Upper lobe of right lung (tissue), 1 donor: ENCODE measurements at regions not wholly inside any gene's neighbourhood (a gene's known extent, or its start where the extent isn't known, plus 50 kb on each side); places are given as distances from the start of the nearest gene placed in this dataset.
A peak's percentile ranks its signal among the peaks of the same experiment; 100 is the strongest.

Source experiments
- ATAC-seq: fragments of 200-7000 bp; cut with Tn5 transposase; one replicate; pipeline ENCODE4 v1.9.1; 2020; ENCODE audit warnings: mild to moderate bottlenecking, moderate library complexity
- DNase-seq: peaks from one replicate; pipeline ENCODE4 v3.0.0-alpha.2; 2020
- H3K27ac ChIP-seq: fragments of 200-600 bp; one replicate; pipeline ENCODE4 v1.8.0; 2022
- H3K27me3 ChIP-seq: fragments of 200-600 bp; one replicate; pipeline ENCODE4 v1.8.0; 2022; ENCODE audit warnings: mild to moderate bottlenecking
- H3K36me3 ChIP-seq: fragments of 200-600 bp; one replicate; pipeline ENCODE4 v1.8.0; 2022
- H3K4me1 ChIP-seq: fragments of 200-600 bp; one replicate; pipeline ENCODE4 v1.8.0; 2022
- H3K4me3 ChIP-seq: fragments of 200-600 bp; one replicate; pipeline ENCODE4 v1.8.0; 2022; ENCODE audit warnings: mild to moderate bottlenecking
- H3K9me3 ChIP-seq: fragments of 200-600 bp; one replicate; pipeline ENCODE4 v1.8.0; 2022
- CTCF ChIP-seq: fragments of 200-600 bp; IDR thresholded peaks from one replicate; pipeline ENCODE4 v1.8.0; 2022; ENCODE audit warnings: antibody characterized with exemption
- intact Hi-C: fragments of 100-400 bp; cut with DNase I; formaldehyde crosslinking; loops from one replicate; pipeline ENCODE4 v1.11.0; 2022
- donor health status: DM: no; HTN: yes; CAD: no; lungs with severe emphysema.

DNA sequence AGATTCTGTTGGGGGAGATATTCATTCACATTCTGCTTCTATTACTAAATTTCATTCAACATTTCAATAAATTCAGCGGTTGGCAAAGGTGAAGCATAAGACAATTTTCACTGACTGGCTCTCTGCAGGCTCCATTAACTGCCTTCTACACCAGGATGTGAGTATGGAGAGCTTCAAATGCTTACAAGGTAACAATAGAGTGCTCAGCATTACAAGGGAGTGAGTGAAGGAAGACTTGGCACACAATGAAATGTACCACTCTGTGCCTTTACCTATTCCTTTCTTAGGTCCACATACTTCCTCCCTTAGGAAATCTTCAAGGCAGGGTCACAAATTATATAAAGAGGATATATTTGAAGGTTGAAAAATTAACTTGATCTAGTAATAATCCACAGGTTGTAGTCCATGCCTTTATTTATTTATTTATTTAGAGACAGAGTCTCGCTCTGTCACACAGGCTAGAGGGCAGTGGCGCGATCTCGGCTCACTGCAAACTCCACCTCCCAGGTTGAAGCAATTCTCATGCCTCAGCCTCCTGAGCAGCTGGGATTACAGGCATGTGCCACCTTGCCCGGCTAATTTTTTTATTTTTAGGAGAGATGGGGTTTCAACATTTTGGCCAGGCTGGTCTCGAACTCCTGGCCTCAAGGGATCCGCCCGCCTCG, 76.6 kb upstream of the FAM169A start:
- Histone ChIP-seq H3K9me3 (no peaks in the 10 kb centered on the region), H3K36me3 (no peaks in the 10 kb centered on the region), H3K4me3 (no peak overlapping the region), H3K27ac (no peak overlapping the region), H3K27me3 (no peaks in the 10 kb centered on the region), H3K4me1 (no peaks in the 10 kb centered on the region)
- no peak for TF ChIP-seq CTCF
- ATAC-seq, result no peak
- intact Hi-C loops, result no loop called here
- DNase-seq, result no peak

DNA sequence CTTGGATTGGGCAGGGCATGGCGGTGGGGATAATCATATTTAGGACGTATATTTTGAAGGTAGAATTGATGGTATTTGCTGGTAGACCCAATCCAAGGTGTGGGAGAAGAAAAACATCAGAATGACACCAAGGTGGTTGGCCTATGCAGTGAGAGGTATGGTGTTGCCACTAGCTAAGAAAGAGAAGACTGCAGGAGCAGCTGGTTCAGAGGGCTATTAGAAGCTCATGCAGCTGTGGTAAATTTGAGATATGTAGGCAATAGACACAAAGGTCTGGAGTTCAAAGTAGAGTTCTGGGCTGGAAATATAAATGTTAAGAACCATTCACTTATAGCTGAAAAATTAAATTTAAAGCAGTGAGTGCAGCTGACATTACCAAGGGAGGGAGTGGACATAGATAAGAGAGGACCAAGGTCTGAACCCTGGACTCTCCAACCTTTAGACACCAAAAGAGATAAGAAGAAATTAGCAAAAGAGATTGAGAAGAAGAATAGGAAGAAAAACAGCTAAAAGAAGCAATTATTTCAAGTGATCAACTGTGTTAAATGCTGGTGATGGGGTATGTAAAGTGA, 74.7 kb upstream of the FAM169A start:
- H3K27me3 ChIP-seq, result no peaks in the 10 kb centered on the region
- H3K9me3 ChIP-seq, result no peaks in the 10 kb centered on the region
- no peak overlapping the region for H3K27ac ChIP-seq
- ATAC-seq (no peak), DNase-seq (no peak)
- intact Hi-C loops, result no loop called here
- no peaks in the 10 kb centered on the region for H3K36me3 ChIP-seq
- H3K4me3 ChIP-seq, result no peak overlapping the region
- no peak for TF ChIP-seq CTCF
- no peaks in the 10 kb centered on the region for H3K4me1 ChIP-seq

DNA sequence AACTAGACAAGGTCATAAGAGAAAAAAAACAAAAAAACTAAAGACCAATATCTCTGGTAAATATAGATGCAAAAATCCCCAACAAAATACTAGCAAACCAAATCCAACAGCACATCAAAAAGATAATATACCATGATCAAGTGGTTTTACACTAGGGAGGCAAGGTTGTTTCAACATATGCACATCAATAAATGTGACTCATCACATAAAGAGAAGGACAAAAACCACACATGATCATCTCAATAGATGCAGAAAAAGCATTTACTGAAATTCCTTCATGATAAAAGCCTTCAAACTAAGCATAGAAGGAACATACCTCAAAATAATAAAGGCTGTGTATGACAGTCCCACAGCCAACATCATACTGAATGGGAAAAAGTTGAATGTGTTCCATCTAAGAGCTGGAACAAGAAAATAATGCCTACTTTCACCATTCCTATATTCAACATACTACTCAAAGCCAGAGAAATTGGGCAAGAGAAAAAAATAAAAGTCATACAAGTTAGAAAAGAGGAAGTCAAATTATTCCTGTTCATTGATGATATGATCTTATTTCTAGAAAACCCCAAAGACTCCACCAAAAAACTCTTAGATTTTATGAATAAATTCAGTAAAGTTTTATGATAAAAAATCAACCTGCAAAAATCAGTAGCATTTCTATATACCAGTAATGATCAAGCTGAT, 72.2 kb upstream of the FAM169A start:
- no peak for TF ChIP-seq CTCF
- Histone ChIP-seq H3K36me3 (no peaks in the 10 kb centered on the region), H3K27me3 (no peaks in the 10 kb centered on the region), H3K4me1 (no peaks in the 10 kb centered on the region), H3K27ac (no peak overlapping the region), H3K9me3 (no peaks in the 10 kb centered on the region), H3K4me3 (no peak overlapping the region)
- intact Hi-C loops, result no loop called here
- ATAC-seq, result no peak
- DNase-seq, result no peak

DNA sequence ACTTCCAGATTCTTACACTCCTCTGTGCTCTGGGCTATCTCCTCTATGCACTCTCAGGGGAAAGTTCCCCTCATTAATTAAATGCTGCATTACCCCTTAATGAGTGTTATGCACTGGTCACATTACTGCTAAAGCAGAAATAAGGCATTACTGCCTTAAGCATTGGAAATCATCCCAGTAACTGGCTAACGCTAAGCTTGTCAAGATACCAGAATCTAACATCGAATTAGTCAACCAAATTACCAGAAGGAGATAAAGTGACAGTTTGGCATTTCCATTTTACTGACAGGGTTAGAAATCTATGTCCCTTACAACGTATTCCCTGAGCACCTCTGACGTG, 69.5 kb upstream of the FAM169A start:
- Histone ChIP-seq H3K27me3 (no peaks in the 10 kb centered on the region), H3K36me3 (no peaks in the 10 kb centered on the region), H3K4me3 (no peak overlapping the region), H3K9me3 (no peaks in the 10 kb centered on the region), H3K4me1 (no peaks in the 10 kb centered on the region), H3K27ac (no peak overlapping the region)
- intact Hi-C loops, result no loop called here
- DNase-seq (no peak), ATAC-seq (no peak)
- no peak for TF ChIP-seq CTCF

DNA sequence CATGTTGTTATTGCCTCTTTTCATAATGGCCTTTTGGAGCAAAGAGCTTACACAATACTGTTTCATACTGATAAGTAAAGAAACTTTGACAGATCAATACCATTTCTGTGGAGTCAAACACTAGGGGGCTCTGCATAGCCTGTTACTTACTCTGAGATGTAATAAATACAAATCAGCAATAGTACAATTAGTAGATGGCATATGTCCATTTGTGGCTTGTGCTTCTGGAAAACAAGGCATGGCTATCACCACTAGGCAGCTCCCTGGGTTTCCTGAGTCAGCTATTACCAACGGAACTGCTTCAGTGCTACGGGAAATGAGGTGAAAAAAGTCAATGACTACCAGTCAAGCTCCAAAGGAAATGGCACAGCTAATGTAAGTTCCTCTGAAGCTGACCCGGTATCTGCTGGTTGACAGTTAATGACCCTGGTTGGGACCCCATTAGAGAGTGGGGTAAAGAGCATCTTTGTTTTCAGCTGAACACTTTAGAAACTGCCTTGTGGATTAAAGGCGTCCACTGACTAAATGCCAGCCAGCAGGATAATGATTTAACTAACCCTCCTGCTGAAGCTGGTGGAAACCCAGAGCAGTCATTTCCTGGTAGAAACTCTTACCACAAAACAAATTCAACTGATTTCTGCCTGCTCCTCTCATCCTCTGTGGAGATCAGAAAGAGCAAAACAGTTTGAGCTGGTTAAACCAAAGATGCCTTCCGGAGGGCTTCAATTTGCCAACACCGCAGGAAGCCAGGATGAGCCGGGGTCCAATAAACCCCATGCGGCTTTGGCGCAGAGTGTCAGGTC, 69.0 kb upstream of the FAM169A start:
- no peaks in the 10 kb centered on the region for H3K9me3 ChIP-seq
- peak; percentile 40 for TF ChIP-seq CTCF
- no peak overlapping the region for H3K27ac ChIP-seq
- ATAC-seq (peak; percentile 60), DNase-seq (no peak)
- H3K4me1 ChIP-seq, result no peaks in the 10 kb centered on the region
- H3K36me3 ChIP-seq, result no peaks in the 10 kb centered on the region
- intact Hi-C loops, result no loop called here
- H3K4me3 ChIP-seq, result no peak overlapping the region
- H3K27me3 ChIP-seq, result no peaks in the 10 kb centered on the region
